ENCODE measurements at regions not wholly inside any gene's neighbourhood (a gene's known extent, or its start where the extent isn't known, plus 50 kb on each side); places are given as distances from the start of the nearest gene placed in this dataset.
"Not testable (repeated sequence)": the region's sequence is repeated elsewhere in the genome, so short reads cannot be mapped to it uniquely, and the experiment has no call there.

DNA sequence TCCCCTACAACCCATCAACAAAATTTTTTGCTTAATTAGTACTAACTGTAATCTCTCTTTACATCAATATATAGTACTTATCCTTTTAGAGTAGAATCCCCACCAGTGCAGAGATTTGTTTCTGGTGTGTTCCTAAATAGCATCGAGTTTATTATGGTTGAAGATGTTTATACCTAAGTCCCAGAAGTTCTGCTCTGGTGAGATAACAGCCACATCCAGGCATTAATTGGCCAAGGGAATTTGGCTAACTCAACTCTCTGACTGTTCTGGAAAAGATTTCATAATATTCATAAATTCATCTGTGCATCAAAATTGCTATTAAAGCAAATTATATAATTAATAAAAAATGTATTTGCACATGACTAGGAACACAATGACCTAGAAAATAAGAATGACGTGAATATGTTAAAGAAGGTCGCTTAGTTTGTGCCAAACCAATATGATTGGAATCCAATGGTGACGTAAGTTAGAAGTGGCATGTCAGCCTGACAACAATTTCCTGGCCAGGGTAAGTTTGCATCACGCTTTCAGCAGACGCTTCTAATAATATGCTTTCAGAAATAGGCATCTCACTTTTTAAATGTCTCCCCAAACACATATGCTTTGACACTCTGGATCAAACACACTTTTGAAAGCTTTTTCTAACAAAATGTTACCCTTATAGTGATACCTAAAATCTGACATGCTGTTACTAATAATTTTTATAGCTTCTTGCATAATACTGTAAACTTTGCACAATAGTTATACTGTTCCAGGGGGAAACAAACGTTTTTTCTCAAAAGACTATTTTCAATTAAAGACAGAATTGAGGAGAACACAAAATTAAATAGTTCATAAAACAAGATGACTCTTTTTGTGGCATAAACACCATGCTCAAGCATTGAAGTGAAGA lies 236.7 kb downstream of the TENT5A start:
- no peak overlapping the region for H3K4me3 Mint-ChIP-seq
- TF ChIP-seq, protein P1, sequence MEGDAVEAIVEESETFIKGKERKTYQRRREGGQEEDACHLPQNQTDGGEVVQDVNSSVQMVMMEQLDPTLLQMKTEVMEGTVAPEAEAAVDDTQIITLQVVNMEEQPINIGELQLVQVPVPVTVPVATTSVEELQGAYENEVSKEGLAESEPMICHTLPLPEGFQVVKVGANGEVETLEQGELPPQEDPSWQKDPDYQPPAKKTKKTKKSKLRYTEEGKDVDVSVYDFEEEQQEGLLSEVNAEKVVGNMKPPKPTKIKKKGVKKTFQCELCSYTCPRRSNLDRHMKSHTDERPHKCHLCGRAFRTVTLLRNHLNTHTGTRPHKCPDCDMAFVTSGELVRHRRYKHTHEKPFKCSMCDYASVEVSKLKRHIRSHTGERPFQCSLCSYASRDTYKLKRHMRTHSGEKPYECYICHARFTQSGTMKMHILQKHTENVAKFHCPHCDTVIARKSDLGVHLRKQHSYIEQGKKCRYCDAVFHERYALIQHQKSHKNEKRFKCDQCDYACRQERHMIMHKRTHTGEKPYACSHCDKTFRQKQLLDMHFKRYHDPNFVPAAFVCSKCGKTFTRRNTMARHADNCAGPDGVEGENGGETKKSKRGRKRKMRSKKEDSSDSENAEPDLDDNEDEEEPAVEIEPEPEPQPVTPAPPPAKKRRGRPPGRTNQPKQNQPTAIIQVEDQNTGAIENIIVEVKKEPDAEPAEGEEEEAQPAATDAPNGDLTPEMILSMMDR (IDR thresholded peaks at IDR 0.05), result no peak

DNA sequence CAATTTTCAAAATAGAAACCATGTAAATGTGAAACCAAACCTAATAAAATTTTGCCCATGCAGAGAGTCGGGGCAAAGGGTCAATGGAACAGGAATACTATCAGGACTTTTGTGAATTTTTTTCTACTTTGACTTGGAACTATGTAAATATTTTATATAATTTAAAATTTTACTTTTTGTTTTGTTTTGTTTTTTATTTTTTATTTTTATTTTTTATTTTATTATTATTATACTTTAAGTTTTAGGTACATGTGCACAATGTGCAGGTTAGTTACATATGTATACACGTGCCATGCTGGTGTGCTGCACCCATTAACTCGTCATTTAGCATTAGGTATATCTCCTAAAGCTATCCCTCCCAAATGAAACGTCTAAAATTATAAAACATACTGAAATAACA lies 238.3 kb downstream of the TENT5A start:
- intact Hi-C loops (cut with micrococcal nuclease); H3K4me3 Mint-ChIP-seq; DNase-seq; H3K36me3 Mint-ChIP-seq (ENCODE audit: low read depth); H3K4me1 Mint-ChIP-seq (ENCODE audit: low read depth); CTCF ChIA-PET; POLR2A ChIA-PET; H3K27me3 Mint-ChIP-seq; ATAC-seq; H3K27ac Mint-ChIP-seq; H3K9me3 Mint-ChIP-seq: not testable (repeated sequence)

More for the DNA sequence above, 236.7 kb downstream of the TENT5A start:
- POLR2A ChIA-PET, result no interaction called here
- Mint-ChIP-seq H3K27me3 (no peaks in the 10 kb centered on the region), H3K9me3 (peaks cover 7% of the 10 kb centered on the region), H3K4me1 (ENCODE audit: low read depth) (no peaks in the 10 kb centered on the region), H3K36me3 (ENCODE audit: low read depth) (no peaks in the 10 kb centered on the region), H3K27ac (no peak overlapping the region)
- intact Hi-C loops (cut with micrococcal nuclease), result no loop called here
- ATAC-seq, result no peak
- DNase-seq, result no peak
- CTCF ChIA-PET, result no interaction called here

DNA sequence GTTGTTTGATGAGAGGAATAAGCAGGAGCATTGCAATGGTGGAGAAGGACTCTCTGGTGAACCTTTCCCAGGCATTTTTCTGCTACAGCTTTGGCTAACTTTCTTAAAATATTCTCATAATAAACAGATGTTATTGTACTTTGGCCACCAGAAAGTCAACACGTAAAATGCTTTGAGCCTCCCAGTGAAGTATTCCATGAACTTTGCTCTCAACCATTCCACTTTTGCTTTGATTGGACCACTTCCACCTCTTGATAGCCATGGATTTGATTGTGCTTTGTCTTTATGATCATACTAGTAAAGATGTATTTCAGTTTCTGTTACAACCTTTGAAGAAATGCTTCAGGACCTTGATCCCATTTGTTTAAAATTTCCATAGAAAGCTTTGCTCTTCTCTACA lies 241.1 kb downstream of the TENT5A start:
- Mint-ChIP-seq H3K4me3 (no peak overlapping the region), H3K9me3 (peaks cover 2% of the 10 kb centered on the region), H3K4me1 (ENCODE audit: low read depth) (no peaks in the 10 kb centered on the region), H3K27me3 (no peaks in the 10 kb centered on the region), H3K27ac (no peak overlapping the region), H3K36me3 (ENCODE audit: low read depth) (no peaks in the 10 kb centered on the region)
- ATAC-seq (no peak), DNase-seq (no peak)
- TF ChIP-seq, protein P1 (IDR thresholded peaks at IDR 0.05), result no peak
- ChIA-PET CTCF (interaction anchor here (0.6 kb wide), 1 partner anchor 155 kb away, joined by 3 read pairs; no protein-coding TSS in a partner anchor), POLR2A (no interaction called here)
- intact Hi-C loops (cut with micrococcal nuclease), result no loop called here

DNA sequence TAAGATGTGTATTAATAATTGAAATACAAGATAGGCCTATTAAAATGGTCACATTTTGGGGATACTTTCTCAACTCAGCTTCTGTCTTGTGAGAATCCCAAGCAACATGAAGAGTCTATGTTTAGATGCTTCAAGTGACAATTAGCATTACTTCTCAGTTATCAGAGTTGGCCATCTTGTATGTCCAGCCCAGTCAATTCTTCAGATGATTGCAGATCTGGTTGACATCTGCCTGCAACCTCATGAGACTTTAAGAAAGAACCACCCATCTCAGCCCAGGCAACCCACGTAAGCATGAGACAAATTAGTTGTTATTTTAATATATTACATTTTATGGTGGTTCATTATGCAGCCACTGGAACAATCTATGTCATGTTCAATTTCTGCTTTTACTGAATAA lies 256.5 kb downstream of the TENT5A start:
- Mint-ChIP-seq H3K27me3 (no peaks in the 10 kb centered on the region), H3K36me3 (ENCODE audit: low read depth) (no peaks in the 10 kb centered on the region), H3K9me3 (peaks cover 11% of the 10 kb centered on the region), H3K4me1 (ENCODE audit: low read depth) (no peaks in the 10 kb centered on the region), H3K4me3 (no peak overlapping the region), H3K27ac (no peak overlapping the region)
- intact Hi-C loops (cut with micrococcal nuclease), result no loop called here
- TF ChIP-seq, protein P1 (IDR thresholded peaks at IDR 0.05), result no peak
- CTCF ChIA-PET, result no interaction called here
- DNase-seq (no peak), ATAC-seq (no peak)
- POLR2A ChIA-PET, result no interaction called here

DNA sequence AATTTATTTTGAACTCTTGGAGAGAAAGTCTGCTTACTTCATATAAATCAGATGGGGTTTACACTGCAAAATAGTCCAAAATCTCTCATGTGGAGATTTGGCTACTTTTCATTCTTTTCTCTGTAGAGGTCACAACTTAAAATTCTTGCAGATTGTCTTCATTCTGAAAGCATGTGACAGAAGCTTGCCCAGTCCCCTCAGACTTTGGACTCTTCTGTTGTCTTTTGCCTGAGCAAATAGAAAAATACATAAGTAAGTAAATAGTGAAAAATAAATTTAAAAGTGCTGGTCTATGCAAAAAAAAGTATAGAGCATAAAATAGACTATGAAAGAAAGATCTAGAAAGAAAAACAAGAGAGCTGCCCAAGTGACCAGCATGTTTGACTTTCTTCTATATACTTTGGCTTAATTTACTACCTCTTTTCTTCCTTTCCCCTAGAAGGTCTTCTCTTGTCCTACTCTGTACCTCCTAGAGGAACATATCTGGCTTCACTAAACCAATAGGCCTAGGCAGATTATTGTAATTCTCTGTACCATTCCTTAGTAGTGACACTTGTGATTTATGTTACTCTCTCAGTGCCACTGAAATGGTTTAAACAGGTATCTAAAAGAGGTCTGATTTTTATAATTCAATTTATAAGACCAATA lies 260.9 kb downstream of the TENT5A start:
- Mint-ChIP-seq H3K27me3 (no peaks in the 10 kb centered on the region), H3K9me3 (peaks cover 3% of the 10 kb centered on the region), H3K4me1 (ENCODE audit: low read depth) (no peaks in the 10 kb centered on the region), H3K4me3 (no peak overlapping the region), H3K27ac (no peak overlapping the region), H3K36me3 (ENCODE audit: low read depth) (no peaks in the 10 kb centered on the region)
- POLR2A ChIA-PET, result no interaction called here
- intact Hi-C loops (cut with micrococcal nuclease), result no loop called here
- no peak for ATAC-seq
- no peak for DNase-seq
- CTCF ChIA-PET, result no interaction called here
- TF ChIP-seq, protein P1 (IDR thresholded peaks at IDR 0.05), result no peak

Data from activated CD8-positive, alpha-beta T cell treated with anti-CD3 and anti-CD28 coated beads for 36 hours (primary cell).